GM23248 (cell line): ENCODE measurements at regions not wholly inside any gene's neighbourhood (a gene's known extent, or its start where the extent isn't known, plus 50 kb on each side); places are given as distances from the start of the nearest gene placed in this dataset.

ENCODE experiments used
- DNase-seq: peaks from one replicate; pipeline ENCODE4 v3.0.0-alpha.2; 2015
- H2AFZ ChIP-seq: fragments of 200-600 bp; sonication (generic); 2 replicates; pipeline ENCODE4 v1.6.1; 2016; ENCODE audit warnings: antibody characterized with exemption
- H3F3A ChIP-seq: fragments of 200-600 bp; sonication (generic); 2 replicates; pipeline ENCODE4 v1.6.1; 2016; ENCODE audit warnings: mild to moderate bottlenecking, antibody characterized with exemption, mixed run types; ENCODE audit not compliant: insufficient read depth
- H3K27ac ChIP-seq: fragments of 200-600 bp; sonication (generic); 2 replicates; pipeline ENCODE4 v1.5.1; 2016; ENCODE audit warnings: mild to moderate bottlenecking
- H3K27me3 ChIP-seq: fragments of 200-600 bp; sonication (generic); replicated peaks from 2 replicates; pipeline ENCODE4 v1.6.1; 2016; ENCODE audit warnings: mild to moderate bottlenecking; ENCODE audit not compliant: insufficient read depth
- H3K36me3 ChIP-seq: fragments of 200-600 bp; sonication (generic); 2 replicates; pipeline ENCODE4 v1.6.1; 2016; ENCODE audit warnings: low read depth, mild to moderate bottlenecking
- H3K4me1 ChIP-seq: fragments of 200-600 bp; sonication (generic); 2 replicates; pipeline ENCODE4 v1.6.1; 2016; ENCODE audit warnings: mild to moderate bottlenecking; ENCODE audit not compliant: insufficient read depth
- H3K4me2 ChIP-seq: fragments of 200-600 bp; sonication (generic); one replicate; pipeline ENCODE4 v1.6.1; 2016; ENCODE audit warnings: mild to moderate bottlenecking; ENCODE audit not compliant: unreplicated experiment
- H3K4me3 ChIP-seq: fragments of 200-600 bp; sonication (generic); 2 replicates; pipeline ENCODE4 v1.5.1; 2016; ENCODE audit warnings: mild to moderate bottlenecking
- H3K79me2 ChIP-seq: fragments of 200-600 bp; sonication (generic); 2 replicates; pipeline ENCODE4 v1.6.1; 2016; ENCODE audit warnings: mild to moderate bottlenecking; ENCODE audit not compliant: insufficient read depth
- H3K9ac ChIP-seq: fragments of 200-600 bp; sonication (generic); 2 replicates; pipeline ENCODE4 v1.6.1; 2016; ENCODE audit warnings: mild to moderate bottlenecking
- H3K9me2 ChIP-seq: fragments of 200-600 bp; sonication (generic); 2 replicates; pipeline ENCODE4 v1.6.1; 2016; ENCODE audit warnings: mixed run types, mild to moderate bottlenecking, moderate library complexity; ENCODE audit not compliant: insufficient read depth
- H3K9me3 ChIP-seq: fragments of 200-600 bp; sonication (generic); one replicate; pipeline ENCODE4 v1.6.1; 2017; ENCODE audit warnings: low read depth
- H4K20me1 ChIP-seq: fragments of 200-600 bp; sonication (generic); 2 replicates; pipeline ENCODE4 v1.6.0; 2016; ENCODE audit not compliant: insufficient read depth
- EZH2 ChIP-seq: fragments of 200-600 bp; sonication (generic); IDR thresholded peaks from 2 replicates; pipeline ENCODE4 v1.6.1; 2018; ENCODE audit warnings: antibody characterized with exemption, mild to moderate bottlenecking; ENCODE audit not compliant: insufficient read depth, poor library complexity, severe bottlenecking
- EZH2phosphoT487 ChIP-seq: fragments of 200-600 bp; sonication (generic); IDR thresholded peaks from 2 replicates; pipeline ENCODE4 v1.6.1; 2018; ENCODE audit warnings: antibody characterized with exemption, moderate library complexity, mild to moderate bottlenecking, low read depth; ENCODE audit not compliant: insufficient read depth
- WGBS, 2 experiments: methylation state at CpG; one replicate each; pipeline ENCODE4 v1.1.6; 2015 to 2017; ENCODE audit warnings: low lambda C conversion rate in 2 of 2, low coverage in 1 of 2; ENCODE audit errors: missing lambda C conversion rate in 2 of 2; 5-methylcytosine and 5-hydroxymethylcytosine counted together
- in situ Hi-C: fragments of 300-500 bp; cut with MboI; formaldehyde crosslinking; loops from 2 replicates; pipeline ENCODE4 v1.15.0; 2020

DNA sequence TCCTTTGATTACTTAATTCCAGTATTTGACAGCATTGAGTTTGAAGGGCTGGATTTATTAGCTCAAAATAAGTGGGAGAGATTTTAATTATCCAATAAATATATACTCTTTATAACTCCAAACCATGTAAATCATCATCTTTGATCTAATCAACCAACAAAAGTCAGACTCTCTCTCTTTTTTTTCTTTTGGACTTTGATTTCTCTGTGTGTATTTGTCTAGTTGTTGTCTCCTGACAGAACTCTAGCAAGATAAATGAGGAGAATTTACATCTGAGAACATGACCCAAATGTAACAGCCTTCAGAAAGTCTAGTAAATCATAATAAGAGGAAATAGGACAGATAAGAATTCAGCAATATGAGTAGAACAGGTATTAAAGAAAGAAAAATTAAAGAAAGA, 567.1 kb downstream of the PPARGC1A start:
- no peaks in the 10 kb centered on the region for H3K36me3 ChIP-seq
- in situ Hi-C loops: no loop called here
- no peaks in the 10 kb centered on the region for H3K9me3 ChIP-seq

DNA sequence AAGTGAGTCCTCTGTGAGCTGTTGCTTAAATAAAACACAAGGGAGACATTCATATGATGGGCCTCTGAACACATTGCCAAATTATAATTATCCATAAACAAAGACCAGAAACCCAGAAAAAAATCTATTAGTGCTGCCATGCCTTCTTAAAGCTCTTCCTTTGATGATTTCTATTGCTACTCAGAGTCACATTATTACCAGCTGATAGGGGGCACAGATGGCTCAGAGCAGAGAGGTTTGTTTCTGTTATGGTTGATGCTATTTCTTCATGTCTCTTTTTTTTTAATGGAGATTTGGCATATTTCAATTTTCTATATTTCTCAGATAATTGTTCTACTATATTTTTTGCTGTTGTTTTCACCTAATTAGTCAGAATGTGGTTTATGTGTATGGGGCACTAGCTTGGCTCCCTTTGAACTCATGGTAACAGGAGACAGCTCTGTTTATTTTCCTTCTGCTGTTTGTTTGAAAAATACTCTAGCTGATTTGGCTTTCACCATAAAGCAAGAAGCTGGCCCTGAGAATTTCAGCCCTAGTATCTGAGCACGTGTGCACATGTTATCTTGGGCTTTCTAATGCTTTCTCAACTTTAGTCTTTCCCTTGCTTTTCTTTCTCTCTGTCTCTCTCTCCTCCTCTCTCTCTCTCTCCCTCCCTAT, 568.8 kb downstream of the PPARGC1A start:
- no peak for DNase-seq
- Histone ChIP-seq H3K4me1 (no peaks in the 10 kb centered on the region), H3K9me3 (no peaks in the 10 kb centered on the region), H3K4me2 (no peak overlapping the region), H3F3A (no peaks in the 10 kb centered on the region), H3K27ac (no peak overlapping the region), H3K9me2 (no peaks in the 10 kb centered on the region), H3K36me3 (no peaks in the 10 kb centered on the region), H3K79me2 (no peaks in the 10 kb centered on the region), H4K20me1 (no peaks in the 10 kb centered on the region), H3K27me3 (no peaks in the 10 kb centered on the region), H2AFZ (no peak overlapping the region), H3K9ac (no peak overlapping the region), H3K4me3 (no peak overlapping the region)
- 0 to 3% methylated on average over 1 of the region's 1 CpG for WGBS, 2 experiments
- TF ChIP-seq EZH2: no peak
- no peak for TF ChIP-seq EZH2phosphoT487
- in situ Hi-C loops: no loop called here

More for the DNA sequence above, 567.1 kb downstream of the PPARGC1A start:
- Histone ChIP-seq H3K9me2 (no peaks in the 10 kb centered on the region), H3K9ac (no peak overlapping the region), H2AFZ (no peak overlapping the region), H3K27me3 (no peaks in the 10 kb centered on the region), H3K4me3 (no peak overlapping the region), H4K20me1 (no peaks in the 10 kb centered on the region), H3K4me2 (no peak overlapping the region), H3K4me1 (no peaks in the 10 kb centered on the region), H3K27ac (no peak overlapping the region), H3K79me2 (no peaks in the 10 kb centered on the region), H3F3A (no peaks in the 10 kb centered on the region)
- no peak for TF ChIP-seq EZH2
- DNase-seq: no peak

DNA sequence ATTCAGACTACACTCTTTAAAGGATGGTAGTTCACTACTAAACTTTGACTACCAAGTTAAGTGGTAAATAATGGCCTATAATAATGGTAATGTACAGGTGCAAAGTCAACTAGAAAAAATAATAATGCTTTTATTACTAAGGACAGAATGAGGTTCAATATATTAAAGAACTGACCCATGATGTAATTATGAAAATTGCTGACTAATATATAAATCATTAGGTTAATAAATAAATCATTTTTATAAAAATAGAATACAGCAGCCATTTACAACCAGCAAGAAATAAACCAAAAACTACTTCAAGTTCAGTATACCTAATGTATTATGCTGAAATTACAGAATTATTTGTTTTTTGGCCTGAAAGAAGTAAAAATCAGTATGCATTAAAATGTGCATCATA, 577.2 kb downstream of the PPARGC1A start:
- Histone ChIP-seq H3K9ac (no peak overlapping the region), H3K4me2 (no peak overlapping the region), H3K4me1 (no peaks in the 10 kb centered on the region), H3F3A (no peaks in the 10 kb centered on the region), H3K27ac (no peak overlapping the region), H2AFZ (no peak overlapping the region), H3K9me3 (no peaks in the 10 kb centered on the region), H3K36me3 (no peaks in the 10 kb centered on the region), H3K4me3 (no peak overlapping the region), H3K9me2 (no peaks in the 10 kb centered on the region), H3K79me2 (no peaks in the 10 kb centered on the region), H3K27me3 (no peaks in the 10 kb centered on the region), H4K20me1 (no peaks in the 10 kb centered on the region)
- in situ Hi-C loops: no loop called here
- DNase-seq: no peak
- no peak for TF ChIP-seq EZH2phosphoT487
- no peak for TF ChIP-seq EZH2

DNA sequence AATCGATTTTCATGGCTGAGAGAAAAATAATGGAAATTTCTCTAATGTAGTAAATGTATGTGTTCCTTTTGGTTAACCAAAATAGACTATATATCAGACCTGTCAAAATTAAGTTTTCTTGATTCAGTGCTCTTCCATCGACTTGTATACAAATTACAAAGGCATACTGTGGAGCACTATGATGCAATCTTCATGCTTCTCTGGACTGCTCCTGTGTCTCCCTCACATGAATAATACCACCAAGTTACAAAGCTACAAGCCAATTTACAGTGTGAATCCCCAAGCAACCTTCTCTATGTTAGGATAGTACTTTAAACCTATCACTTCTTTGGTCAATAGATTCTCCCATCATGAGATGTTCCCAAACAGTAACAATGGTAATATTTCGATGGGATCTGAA, 577.9 kb downstream of the PPARGC1A start:
- TF ChIP-seq EZH2phosphoT487 (no peak), EZH2 (no peak)
- Histone ChIP-seq H3K9me3 (no peaks in the 10 kb centered on the region), H3K4me3 (no peak overlapping the region), H3F3A (no peaks in the 10 kb centered on the region), H3K4me2 (no peak overlapping the region), H3K79me2 (no peaks in the 10 kb centered on the region), H3K9ac (no peak overlapping the region), H3K27ac (no peak overlapping the region), H3K9me2 (no peaks in the 10 kb centered on the region), H3K36me3 (no peaks in the 10 kb centered on the region), H3K27me3 (no peaks in the 10 kb centered on the region), H4K20me1 (no peaks in the 10 kb centered on the region), H3K4me1 (no peaks in the 10 kb centered on the region), H2AFZ (no peak overlapping the region)
- WGBS, 2 experiments: 8 to 13% methylated on average over 3 of the region's 3 CpGs
- no peak for DNase-seq
- in situ Hi-C loops: no loop called here

DNA sequence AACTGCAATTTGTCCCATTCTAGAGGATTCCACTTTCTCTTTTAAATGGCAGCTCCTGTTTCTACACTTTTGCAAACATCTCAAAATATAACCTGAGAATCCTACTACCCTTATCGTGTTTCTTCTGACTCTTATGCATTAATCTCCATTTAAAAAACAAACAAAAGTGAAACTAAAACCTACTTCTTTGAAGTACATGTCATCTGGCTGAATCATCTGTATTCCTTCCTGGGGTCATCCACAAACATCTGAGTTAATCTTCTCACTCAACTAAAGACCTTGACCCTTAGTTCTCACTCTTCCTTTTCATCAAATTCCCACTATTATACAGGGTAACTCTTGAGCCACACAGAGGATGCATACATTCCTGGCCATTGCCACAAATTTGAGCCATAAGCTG, 584.8 kb downstream of the PPARGC1A start:
- no peaks in the 10 kb centered on the region for H4K20me1 ChIP-seq
- 72 to 80% methylated on average over 1 of the region's 1 CpG for WGBS, 2 experiments
- in situ Hi-C loops: no loop called here
- no peak for TF ChIP-seq EZH2
- TF ChIP-seq EZH2phosphoT487: no peak
- DNase-seq: no peak
- H3K9ac ChIP-seq: no peak overlapping the region
- no peaks in the 10 kb centered on the region for H3K36me3 ChIP-seq
- no peaks in the 10 kb centered on the region for H3K9me2 ChIP-seq
- H3K79me2 ChIP-seq: no peaks in the 10 kb centered on the region
- no peaks in the 10 kb centered on the region for H3K9me3 ChIP-seq
- peak overlapping the region; percentile 21; the same call in 1 of the 2 replicates for H3K4me3 ChIP-seq
- H3K4me2 ChIP-seq: no peak overlapping the region
- no peaks in the 10 kb centered on the region for H3K4me1 ChIP-seq
- no peak overlapping the region for H3K27ac ChIP-seq
- no peak overlapping the region for H2AFZ ChIP-seq
- H3F3A ChIP-seq: no peaks in the 10 kb centered on the region
- no peaks in the 10 kb centered on the region for H3K27me3 ChIP-seq
